PFSK-1 (cell line): ENCODE measurements at regions not wholly inside any gene's neighbourhood (a gene's known extent, or its start where the extent isn't known, plus 50 kb on each side); places are given as distances from the start of the nearest gene placed in this dataset.

Source experiments
- FOXP2 ChIP-seq: optimal IDR thresholded peaks from 2 replicates; pipeline ENCODE3; 2011; ENCODE audit warnings: borderline replicate concordance, control low read depth, inconsistent platforms; ENCODE audit not compliant: insufficient read depth; ENCODE audit errors: extremely low read length, extremely low read depth
- POLR2AphosphoS5 ChIP-seq: IDR thresholded peaks from 2 replicates; pipeline ENCODE4 v1.6.1; 2012; ENCODE audit warnings: low read depth, mild to moderate bottlenecking, control low read depth, low read length, moderate library complexity
- REST ChIP-seq, 2 experiments: IDR thresholded peaks; 2 replicates each; pipeline versions ENCODE4 v1.6.1 to v1.8.0; 2011 to 2012; ENCODE audit warnings: low read depth in 2 of 2, low read length in 2 of 2, control low read depth in 1 of 2, inconsistent platforms in 1 of 2, mild to moderate bottlenecking in 1 of 2, moderate library complexity in 1 of 2; ENCODE audit not compliant: insufficient read depth in 1 of 2
- SIN3A ChIP-seq: IDR thresholded peaks from 2 replicates; pipeline ENCODE4 v1.6.1; 2012; ENCODE audit warnings: mild to moderate bottlenecking, low read length, moderate library complexity, borderline replicate concordance; ENCODE audit not compliant: insufficient read depth
- TAF1 ChIP-seq: IDR thresholded peaks from 2 replicates; pipeline ENCODE4 v1.6.1; 2012; ENCODE audit warnings: low read length, control low read depth, borderline replicate concordance; ENCODE audit not compliant: insufficient read depth

GRCh38 chr2:37526856-37527255, 144.6 kb downstream of the CDC42EP3 start:
- TF ChIP-seq SIN3A, result no peak
- TF ChIP-seq REST (IDR thresholded peaks at IDR 0.05; ENCODE audit: insufficient read depth in 1 of 2, low read depth in 2 of 2, low read length in 2 of 2), result no peak
- no peak for TF ChIP-seq TAF1
- no peak for TF ChIP-seq FOXP2
- TF ChIP-seq POLR2AphosphoS5, result no peak

DNA sequence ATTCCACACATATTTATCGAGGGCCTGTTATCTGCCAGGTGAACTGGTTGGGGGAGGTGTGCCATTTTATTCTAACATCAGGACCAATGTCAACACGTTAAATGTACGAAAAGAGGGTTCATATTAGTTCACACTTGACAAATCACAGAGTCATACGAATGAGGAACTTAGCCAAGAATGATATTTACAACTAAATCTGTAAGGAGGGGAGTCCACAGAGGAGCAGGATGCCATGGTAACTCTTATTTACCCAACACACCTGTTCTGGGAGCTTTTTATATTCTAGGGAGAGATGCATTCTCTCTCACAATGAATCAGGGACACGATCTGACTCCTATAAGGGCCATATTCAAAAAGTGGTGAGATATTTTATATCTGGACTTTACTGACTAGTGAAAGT, 144.1 kb downstream of the CDC42EP3 start:
- no peak for TF ChIP-seq TAF1
- no peak for TF ChIP-seq SIN3A
- no peak for TF ChIP-seq FOXP2
- TF ChIP-seq POLR2AphosphoS5, result no peak
- TF ChIP-seq REST (IDR thresholded peaks at IDR 0.05; ENCODE audit: insufficient read depth in 1 of 2, low read depth in 2 of 2, low read length in 2 of 2), result no peak

DNA sequence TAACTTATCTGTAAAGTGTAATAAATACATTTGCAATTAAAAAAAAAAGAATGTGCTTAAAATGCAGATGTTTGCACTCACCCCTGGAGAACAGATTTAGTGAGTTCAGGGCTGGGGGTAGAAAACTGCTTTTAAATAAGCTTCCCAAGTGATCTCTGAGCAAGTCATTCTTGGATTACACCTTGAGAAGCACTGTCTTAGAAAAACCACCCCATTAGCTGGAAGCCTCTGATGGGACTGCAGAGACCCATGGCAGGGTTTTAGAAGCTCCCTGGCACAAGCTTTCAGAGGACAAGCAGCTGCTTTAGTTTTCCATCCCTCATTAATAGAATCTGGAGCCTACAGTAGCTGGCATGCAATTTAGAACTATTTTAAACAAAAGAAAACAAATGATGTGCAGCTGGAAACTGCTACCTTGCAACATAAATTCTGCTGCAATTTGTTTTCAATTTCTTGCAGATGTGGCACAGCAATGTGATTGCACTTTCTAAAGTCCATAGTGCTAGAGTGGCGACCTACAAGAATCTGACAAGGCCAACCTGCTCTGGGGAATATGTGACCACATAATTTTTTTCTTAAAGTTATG, 141.5 kb downstream of the CDC42EP3 start:
- TF ChIP-seq POLR2AphosphoS5 (no peak), TAF1 (no peak), REST (IDR thresholded peaks at IDR 0.05; ENCODE audit: insufficient read depth in 1 of 2, low read depth in 2 of 2, low read length in 2 of 2) (no peak), FOXP2 (no peak), SIN3A (no peak)

DNA sequence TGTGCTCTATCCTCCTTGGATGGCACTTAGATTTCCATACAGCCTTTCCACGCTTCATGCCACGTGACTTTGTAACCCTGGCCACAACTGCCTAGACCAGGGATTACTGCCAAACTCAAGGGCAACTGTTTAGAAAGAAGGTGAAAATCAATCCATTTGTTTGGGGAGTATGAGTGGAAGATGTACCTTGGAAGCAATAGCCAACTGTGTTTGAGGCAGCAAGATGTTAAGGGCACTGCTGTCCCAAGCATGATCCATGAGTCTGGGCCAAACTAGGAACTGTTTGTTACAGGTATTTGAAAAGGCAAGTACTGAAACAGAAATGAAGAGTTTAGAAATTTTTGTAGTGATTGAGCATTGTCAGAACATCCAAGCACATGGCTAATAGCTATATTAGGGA, 138.9 kb downstream of the CDC42EP3 start:
- TF ChIP-seq FOXP2, result no peak
- no peak for TF ChIP-seq TAF1
- no peak for TF ChIP-seq SIN3A
- TF ChIP-seq REST (IDR thresholded peaks at IDR 0.05; ENCODE audit: insufficient read depth in 1 of 2, low read depth in 2 of 2, low read length in 2 of 2), result no peak
- TF ChIP-seq POLR2AphosphoS5, result no peak

- no peak for TF ChIP-seq TAF1
- no peak for TF ChIP-seq FOXP2
Observed at GRCh38 chr2:37537316-37537715, 134.1 kb downstream of the CDC42EP3 start.
